GM21526 (cell line): ENCODE measurements at regions not wholly inside any gene's neighbourhood (a gene's known extent, or its start where the extent isn't known, plus 50 kb on each side); places are given as distances from the start of the nearest gene placed in this dataset.

Source experiments
- ATAC-seq: cut with Tn5 transposase; IDR thresholded peaks from one replicate; pipeline ENCODE4 v1.9.1; 2021; ENCODE audit warnings: moderate library complexity; ENCODE audit not compliant: unreplicated experiment, low FRiP score

GRCh38 chr21:17988102-17988437, 168.9 kb upstream of the C21orf91 start:
- no peak for ATAC-seq

GRCh38 chr21:17987382-17988101, 168.4 kb upstream of the C21orf91 start:
- ATAC-seq, result no peak

- ATAC-seq, result no peak
These were observed 162.0 kb upstream of the C21orf91 start for GRCh38 chr21:17981060-17981740.

GRCh38 chr21:17979763-17980162, 160.6 kb upstream of the C21orf91 start:
- no peak for ATAC-seq

GRCh38 chr21:17978895-17979294, 159.7 kb upstream of the C21orf91 start:
- no peak for ATAC-seq

GRCh38 chr21:17976691-17977090, 157.5 kb upstream of the C21orf91 start:
- ATAC-seq, result no peak

GRCh38 chr21:17976139-17976538, 157.0 kb upstream of the C21orf91 start:
- ATAC-seq, result no peak

GRCh38 chr21:17967319-17967718, 148.2 kb upstream of the C21orf91 start:
- ATAC-seq, result no peak

GRCh38 chr21:17964716-17965115, 145.6 kb upstream of the C21orf91 start:
- ATAC-seq, result no peak

GRCh38 chr21:17964199-17964598, 145.0 kb upstream of the C21orf91 start:
- no peak for ATAC-seq

- no peak for ATAC-seq
These were observed 131.4 kb upstream of the C21orf91 start for GRCh38 chr21:17950591-17950990.

GRCh38 chr21:17949421-17949820, 130.3 kb upstream of the C21orf91 start:
- no peak for ATAC-seq

- ATAC-seq, result no peak
These were observed 128.4 kb upstream of the C21orf91 start for GRCh38 chr21:17947531-17947930.

GRCh38 chr21:17931080-17931479, 111.9 kb upstream of the C21orf91 start:
- ATAC-seq, result peak; percentile 77

GRCh38 chr21:17930093-17930492, 110.9 kb upstream of the C21orf91 start:
- no peak for ATAC-seq

- no peak for ATAC-seq
These were observed 110.4 kb upstream of the C21orf91 start for GRCh38 chr21:17929510-17929909.

- ATAC-seq, result no peak
These were observed 106.7 kb upstream of the C21orf91 start for GRCh38 chr21:17925899-17926298.

GRCh38 chr21:17925000-17925610, 105.9 kb upstream of the C21orf91 start:
- ATAC-seq, result peak; percentile 98

- no peak for ATAC-seq
These were observed 102.7 kb upstream of the C21orf91 start for GRCh38 chr21:17921579-17922530.

GRCh38 chr21:17915976-17916375, 96.8 kb upstream of the C21orf91 start:
- ATAC-seq, result no peak

- ATAC-seq, result no peak
These were observed 92.5 kb upstream of the C21orf91 start for GRCh38 chr21:17911628-17912027.
